ENCODE measurements at regions not wholly inside any gene's neighbourhood (a gene's known extent, or its start where the extent isn't known, plus 50 kb on each side); places are given as distances from the start of the nearest gene placed in this dataset.

- DNase-seq = no peak
Measured at GRCh38 chr5:6235726-6236125, 142.6 kb downstream of the MED10 start.

- DNase-seq = no peak
Measured at GRCh38 chr5:6228257-6229250, 149.8 kb downstream of the MED10 start.

GRCh38 chr5:6225121-6225607 lies 153.2 kb downstream of the MED10 start:
- no peak for DNase-seq

- DNase-seq = no peak
Measured at GRCh38 chr5:6224406-6224805, 153.9 kb downstream of the MED10 start.

- no peak for DNase-seq
Measured at GRCh38 chr5:6222899-6223298, 155.4 kb downstream of the MED10 start.

- DNase-seq = no peak
Measured at GRCh38 chr5:6222121-6222520, 156.2 kb downstream of the MED10 start.

- DNase-seq = no peak
Measured at GRCh38 chr5:6221141-6221626, 157.2 kb downstream of the MED10 start.

GRCh38 chr5:6220346-6221088 lies 157.8 kb downstream of the MED10 start:
- DNase-seq = no peak

- DNase-seq = no peak
Measured at GRCh38 chr5:6218517-6218916, 159.8 kb downstream of the MED10 start.

GRCh38 chr5:6218116-6218515 lies 160.2 kb downstream of the MED10 start:
- no peak for DNase-seq

GRCh38 chr5:6216471-6217075 lies 161.8 kb downstream of the MED10 start:
- DNase-seq = no peak

GRCh38 chr5:6215891-6216290 lies 162.5 kb downstream of the MED10 start:
- DNase-seq = no peak

- no peak for DNase-seq
Measured at GRCh38 chr5:6212244-6212643, 166.1 kb downstream of the MED10 start.

- DNase-seq = no peak
Measured at GRCh38 chr5:6206501-6206900, 171.8 kb downstream of the MED10 start.

- DNase-seq = no peak
Measured at GRCh38 chr5:6202968-6203365, 175.4 kb downstream of the MED10 start.

- DNase-seq = no peak
Measured at GRCh38 chr5:6202149-6202967, 176.0 kb downstream of the MED10 start.

- peak; percentile 39 for DNase-seq
Measured at GRCh38 chr5:6201631-6202030, 176.7 kb downstream of the MED10 start.

GRCh38 chr5:6198531-6198930 lies 179.8 kb downstream of the MED10 start:
- DNase-seq = no peak

- DNase-seq = no peak
Measured at GRCh38 chr5:6197427-6197826, 180.9 kb downstream of the MED10 start.

GRCh38 chr5:6195711-6196358 lies 182.5 kb downstream of the MED10 start:
- no peak for DNase-seq

GRCh38 chr5:6194906-6195612 lies 183.3 kb downstream of the MED10 start:
- no peak for DNase-seq

All from EL (cell line).